NCI-H748 (cell line): ENCODE measurements at regions not wholly inside any gene's neighbourhood (a gene's known extent, or its start where the extent isn't known, plus 50 kb on each side); places are given as distances from the start of the nearest gene placed in this dataset.

Experiments
- DNase-seq: peaks from one replicate; lab custom pipeline; 2025; ENCODE audit not compliant: unreplicated experiment; lab: John Stamatoyannopoulos, UW

- DNase-seq = no peak
These were observed 248.2 kb upstream of the POU3F2 start for GRCh38 chr6:98586163-98586562.

DNA sequence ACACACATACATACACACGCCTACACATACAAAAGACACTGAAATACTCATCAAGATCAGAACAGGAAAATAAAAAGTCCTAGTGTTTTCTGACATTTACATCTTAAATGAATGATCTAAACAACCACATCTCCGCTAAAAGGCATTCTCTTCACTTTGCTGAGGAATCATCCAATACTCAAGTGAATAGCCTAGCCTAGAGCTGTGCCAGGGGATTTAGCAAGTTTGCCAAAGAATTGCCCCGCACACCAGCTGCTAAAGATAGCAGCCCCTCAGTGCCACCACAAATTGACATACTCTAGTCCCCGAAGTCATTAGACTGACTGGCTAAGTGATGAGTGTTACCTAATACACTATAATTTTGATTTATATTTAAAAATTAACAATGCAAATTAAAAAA lies 246.8 kb upstream of the POU3F2 start:
- no peak for DNase-seq

GRCh38 chr6:98589536-98589935 lies 244.8 kb upstream of the POU3F2 start:
- no peak for DNase-seq

DNA sequence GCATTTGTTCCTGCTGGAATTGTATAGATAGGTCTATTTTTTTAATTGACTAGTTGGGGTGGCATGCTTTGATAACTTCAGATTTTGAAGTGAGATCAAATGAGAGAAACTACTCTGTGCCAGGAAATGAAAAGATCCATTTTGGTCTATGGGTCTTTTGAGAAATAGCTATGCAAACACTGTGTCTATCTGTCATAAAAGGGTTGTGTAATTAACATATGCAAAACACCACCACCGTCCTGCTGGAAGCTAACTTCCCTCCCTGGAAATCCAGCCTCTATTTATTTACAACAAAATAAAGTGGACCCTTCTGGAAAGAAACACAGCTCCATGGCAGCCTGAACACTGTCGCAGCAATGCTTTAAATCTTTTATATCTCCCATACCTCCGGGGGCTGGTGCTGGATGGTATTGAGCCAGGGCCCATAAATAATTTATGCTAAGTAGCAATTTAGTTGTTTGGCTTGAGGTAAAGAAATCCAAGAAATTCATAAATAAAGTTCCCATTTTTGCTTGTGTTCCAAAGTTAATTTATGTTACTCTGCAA lies 244.2 kb upstream of the POU3F2 start:
- no peak for DNase-seq

DNA sequence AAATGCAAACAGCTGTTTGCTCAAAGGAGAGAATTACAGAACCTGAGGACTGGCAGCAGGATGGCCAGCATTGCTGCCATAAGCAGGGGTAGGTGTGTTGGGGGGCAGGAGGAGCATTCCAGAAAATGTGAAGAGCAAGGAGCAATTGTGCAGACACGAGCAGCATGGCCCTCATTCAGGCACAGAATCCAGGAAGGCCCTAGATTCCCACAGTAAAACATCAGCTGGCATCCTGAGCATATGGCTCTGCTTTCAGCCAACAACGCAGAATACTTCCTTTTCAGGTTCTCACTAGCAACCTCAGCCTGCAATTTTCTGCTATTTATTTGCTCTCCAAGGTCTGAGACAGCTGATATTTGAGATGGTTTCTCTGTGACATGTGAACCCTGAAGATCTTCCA lies 243.4 kb upstream of the POU3F2 start:
- DNase-seq = peak; percentile 48

DNA sequence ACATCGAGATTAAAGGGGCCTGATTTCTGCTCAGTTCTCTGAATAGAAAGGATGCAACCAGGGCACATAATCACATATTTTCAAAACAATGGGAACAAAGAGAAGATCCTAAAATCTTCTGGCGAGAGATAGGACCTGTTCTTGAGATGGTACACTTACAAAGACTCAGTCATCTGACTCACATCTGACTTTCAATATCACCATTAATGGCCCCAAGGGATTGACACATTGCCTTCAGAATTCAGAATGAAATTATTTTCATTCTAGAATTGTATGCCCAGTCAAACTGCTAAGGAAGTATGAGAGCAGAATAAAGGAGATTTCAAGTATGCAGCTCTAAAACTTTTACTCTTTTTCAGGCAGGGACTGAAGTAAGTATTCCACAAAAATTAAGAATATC lies 240.7 kb upstream of the POU3F2 start:
- no peak for DNase-seq

DNA sequence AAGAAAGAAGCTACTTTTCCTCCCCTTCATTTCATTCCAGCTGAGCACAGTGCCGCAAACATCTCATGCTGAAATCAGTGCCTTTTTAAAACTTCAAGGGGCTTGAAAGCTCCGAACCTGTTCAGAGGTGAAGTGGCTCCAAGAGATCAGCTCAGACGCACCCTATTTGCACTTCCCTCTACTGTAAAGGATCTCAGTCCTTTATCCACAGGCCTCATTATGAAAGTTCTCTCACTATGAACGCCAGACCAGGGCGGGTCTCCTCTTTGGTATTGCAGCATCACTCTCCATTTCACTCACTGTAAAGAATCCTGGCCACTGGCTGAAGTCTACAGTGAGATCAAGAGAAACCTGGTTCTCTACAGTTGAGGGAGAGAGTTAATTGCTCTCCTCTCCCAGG lies 232.7 kb upstream of the POU3F2 start:
- DNase-seq = no peak

GRCh38 chr6:98605705-98606104 lies 228.7 kb upstream of the POU3F2 start:
- DNase-seq = no peak

- peak; percentile 29 for DNase-seq
These were observed 207.1 kb upstream of the POU3F2 start for GRCh38 chr6:98627129-98627775.

DNA sequence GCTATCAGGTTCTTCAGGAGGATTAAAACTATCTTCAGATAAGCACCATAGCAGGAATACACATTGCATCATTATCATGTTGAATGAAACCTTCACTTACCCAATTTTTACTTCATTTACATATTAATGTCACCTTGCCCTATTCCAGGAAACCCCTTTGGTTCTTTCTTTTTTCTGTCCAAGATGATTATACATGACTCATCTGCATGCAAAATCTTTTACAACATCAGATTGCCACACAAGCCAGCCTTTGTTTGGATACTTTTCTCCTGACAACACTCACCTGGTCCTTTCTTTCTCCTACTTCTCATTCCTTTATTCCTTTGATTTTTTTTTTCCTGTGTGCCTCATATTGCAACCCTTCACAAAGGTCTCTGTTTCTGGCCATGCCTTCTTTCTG lies 200.5 kb upstream of the POU3F2 start:
- no peak for DNase-seq

DNA sequence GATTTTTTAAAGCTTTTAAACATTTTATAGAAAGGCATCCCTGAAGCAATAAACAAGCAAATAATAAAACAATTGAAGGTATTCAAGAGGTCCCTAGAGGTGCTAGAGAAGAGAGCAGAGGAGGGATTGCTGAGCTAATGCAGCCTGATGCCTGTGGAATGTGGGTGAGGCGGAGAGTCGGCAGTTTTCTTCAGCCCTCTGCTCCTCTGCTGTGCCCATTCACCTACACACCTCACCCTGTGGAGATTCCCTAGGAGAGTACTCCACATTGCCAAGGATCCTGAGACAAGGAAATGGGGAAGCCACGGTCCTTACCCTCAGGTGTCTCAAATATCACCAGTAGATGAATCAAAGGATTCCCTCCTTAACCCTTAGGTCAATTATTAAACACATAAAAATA lies 199.8 kb upstream of the POU3F2 start:
- no peak for DNase-seq

DNA sequence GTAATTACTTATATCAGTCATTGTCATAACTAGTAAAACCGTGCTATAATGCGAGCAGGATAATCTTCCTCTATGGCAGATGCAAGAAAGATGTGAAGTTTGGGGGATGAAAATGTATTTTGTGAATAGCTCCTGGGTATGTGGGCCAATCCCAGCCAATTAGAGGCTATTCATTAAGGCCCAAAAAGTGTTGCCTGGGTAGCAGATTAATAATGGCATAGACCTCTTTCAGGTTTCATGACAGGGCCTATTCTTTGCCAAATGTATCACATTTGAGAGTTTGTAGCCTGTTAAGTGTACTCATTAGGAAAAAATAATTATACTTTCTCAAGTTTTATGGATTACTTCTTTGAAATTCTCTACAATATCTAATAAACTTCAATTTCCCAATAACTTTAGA lies 199.2 kb upstream of the POU3F2 start:
- DNase-seq = no peak

DNA sequence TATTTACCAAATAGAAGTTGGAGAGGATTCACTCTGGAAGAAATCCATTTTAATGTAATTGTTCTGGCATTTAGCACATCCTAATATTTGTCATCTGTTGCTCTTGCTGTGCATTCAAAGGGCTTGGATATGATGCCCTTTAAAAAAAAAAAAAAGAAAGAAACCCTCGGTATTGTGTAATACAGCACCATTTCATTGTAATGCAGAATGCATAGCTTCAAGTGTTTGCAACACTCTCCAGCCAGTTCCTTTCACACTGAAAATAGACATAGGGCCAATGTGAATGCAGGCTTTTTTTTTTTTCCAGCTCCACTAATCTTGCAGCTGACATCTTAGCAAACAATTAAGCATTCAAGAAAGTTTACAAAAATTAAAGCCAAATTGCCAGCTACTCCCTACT lies 197.4 kb upstream of the POU3F2 start:
- DNase-seq = peak; percentile 34

DNA sequence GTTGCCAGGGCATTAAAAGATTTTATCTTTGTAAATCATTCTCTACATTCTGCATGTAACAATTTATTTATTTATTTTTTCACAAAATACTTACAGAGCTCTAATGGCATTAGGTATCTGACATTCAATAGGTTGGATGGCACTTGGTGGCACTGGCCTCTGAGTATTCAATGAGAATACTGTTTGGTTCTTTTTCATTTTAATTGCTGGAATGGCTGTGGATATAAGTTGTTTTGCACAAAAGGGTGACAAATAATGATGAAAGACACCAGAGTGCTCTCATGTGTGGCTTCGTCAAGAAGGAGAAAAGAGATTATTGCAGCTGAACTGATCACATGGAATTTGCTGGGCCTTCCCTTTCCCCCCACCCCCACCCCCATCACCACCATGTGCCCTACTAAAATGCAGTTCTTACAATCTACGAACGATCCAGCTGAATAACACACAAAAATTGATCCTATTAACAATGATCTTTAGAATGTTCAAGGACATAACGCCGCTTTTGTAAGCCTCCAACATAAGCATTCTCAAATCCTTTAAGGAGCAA lies 195.2 kb upstream of the POU3F2 start:
- no peak for DNase-seq

DNA sequence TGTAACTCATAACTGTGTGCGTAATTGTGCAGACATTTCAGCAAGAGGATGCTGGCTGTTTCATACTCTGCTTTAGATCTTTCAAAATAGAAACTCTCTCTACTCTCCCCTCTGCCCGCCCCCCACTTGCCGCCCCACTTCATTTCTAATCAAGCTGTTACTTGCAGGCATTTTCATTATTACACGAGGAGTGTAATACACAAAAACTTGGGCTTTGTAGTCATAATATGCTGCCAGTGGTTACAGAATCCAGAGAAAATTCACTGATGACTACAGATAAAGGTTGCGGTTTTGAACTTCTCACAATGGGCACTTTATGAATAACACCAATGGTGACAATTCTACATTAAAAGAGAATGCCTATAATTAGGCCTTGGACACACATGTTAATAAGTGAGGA lies 194.0 kb upstream of the POU3F2 start:
- no peak for DNase-seq

DNA sequence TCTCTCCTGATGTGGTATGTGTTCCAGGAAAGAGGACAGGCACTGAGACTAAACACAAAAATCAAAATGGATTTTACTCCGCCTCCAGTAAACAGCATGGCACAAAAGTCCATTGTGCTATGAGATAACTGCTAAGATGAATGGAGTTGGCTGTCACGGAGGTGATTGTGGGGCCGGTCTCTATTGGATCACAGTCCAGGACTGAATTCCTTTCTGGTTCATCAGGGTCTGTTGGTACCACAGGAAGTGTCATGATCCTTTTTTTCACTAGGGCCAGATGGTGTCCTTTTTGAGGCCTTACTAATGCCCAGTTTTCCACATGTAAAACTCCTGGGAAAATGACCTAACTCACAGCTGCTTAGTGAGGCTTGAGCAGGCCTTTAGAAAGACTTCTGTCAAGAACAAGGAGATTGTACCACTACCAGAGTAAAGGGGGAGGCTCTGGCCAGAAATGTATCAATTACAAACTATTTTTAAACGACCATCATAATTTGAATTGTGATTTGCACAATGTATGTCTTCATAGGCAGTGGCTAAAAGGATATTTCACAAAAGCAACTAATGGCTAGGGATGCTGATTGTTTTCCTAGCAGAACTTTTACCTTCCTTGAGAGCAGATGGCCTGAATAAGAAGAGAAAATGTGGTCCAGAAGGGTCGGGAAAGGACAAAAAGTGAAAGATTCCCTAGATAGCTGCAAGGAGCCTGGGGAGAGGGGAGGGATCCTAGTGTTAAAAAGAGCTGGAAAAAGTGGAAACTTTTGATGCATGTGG lies 192.2 kb upstream of the POU3F2 start:
- peak; percentile 16 for DNase-seq

GRCh38 chr6:98644063-98644462 lies 190.3 kb upstream of the POU3F2 start:
- no peak for DNase-seq

DNA sequence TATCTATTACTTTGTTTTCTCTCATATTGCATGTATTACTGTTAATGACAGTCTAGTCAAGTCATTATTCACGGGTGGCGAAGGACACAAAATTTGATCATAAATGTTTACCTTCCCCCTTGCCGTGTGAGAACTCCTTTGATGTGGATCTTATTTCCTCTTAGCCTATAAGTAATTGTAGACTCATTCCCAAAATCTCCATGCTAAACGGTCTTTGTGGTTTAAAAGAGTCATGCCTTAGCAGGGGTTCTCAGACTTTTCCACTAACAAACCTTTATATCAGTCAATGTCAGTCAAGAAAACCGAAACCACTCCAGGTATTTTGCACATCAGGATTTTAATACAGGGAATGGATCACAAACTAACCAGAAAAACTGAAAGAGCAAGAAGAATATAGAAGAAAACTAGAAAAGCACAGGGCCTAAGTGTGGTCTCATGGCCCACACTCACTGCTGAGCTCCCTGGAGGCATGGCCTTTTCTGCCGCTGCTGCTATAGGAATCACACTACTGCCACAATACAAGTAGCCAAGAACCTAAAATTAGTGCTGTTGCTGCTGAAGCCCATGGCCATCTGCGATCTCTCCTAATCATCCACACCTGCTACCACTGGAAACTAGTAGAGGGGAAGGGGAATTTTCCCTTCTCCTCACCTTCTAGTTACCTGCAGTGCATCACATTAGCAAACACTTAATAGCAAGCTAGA lies 186.0 kb upstream of the POU3F2 start:
- DNase-seq = no peak

DNA sequence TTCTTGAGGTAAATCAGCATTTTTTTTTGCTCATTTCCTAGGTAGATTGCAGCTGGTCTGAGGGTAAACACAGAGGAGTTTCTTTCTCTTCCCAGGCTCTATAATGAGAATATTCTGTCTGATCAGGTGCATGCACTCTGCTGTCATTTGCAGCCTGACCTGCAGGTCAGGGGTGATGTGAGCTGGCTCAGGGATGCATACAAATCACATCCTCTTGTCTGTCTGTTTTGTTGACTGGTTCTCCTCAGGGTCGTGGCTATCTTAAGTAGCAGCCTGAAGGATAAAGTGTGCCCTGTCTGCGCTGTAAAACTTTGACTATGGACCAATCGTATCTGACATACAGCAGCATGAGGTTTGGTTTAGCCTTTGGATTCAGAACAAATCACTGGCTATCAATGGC lies 183.4 kb upstream of the POU3F2 start:
- DNase-seq = peak; percentile 14

GRCh38 chr6:98653179-98653578 lies 181.2 kb upstream of the POU3F2 start:
- no peak for DNase-seq

GRCh38 chr6:98657764-98658163 lies 176.6 kb upstream of the POU3F2 start:
- DNase-seq = no peak

GRCh38 chr6:98669371-98669770 lies 165.0 kb upstream of the POU3F2 start:
- DNase-seq = peak; percentile 64
